GM12874 (cell line): ENCODE measurements at regions not wholly inside any gene's neighbourhood (a gene's known extent, or its start where the extent isn't known, plus 50 kb on each side); places are given as distances from the start of the nearest gene placed in this dataset.
A peak's percentile ranks its signal among the peaks of the same experiment; 100 is the strongest.

Experiments
- TF ChIP-seq, protein P1 (sequence below): IDR thresholded peaks from 2 replicates; pipeline ENCODE4 v1.5.1; 2011; ENCODE audit warnings: low read depth, mild to moderate bottlenecking, control low read depth, low read length, moderate library complexity; ENCODE audit not compliant: insufficient read depth

DNA sequence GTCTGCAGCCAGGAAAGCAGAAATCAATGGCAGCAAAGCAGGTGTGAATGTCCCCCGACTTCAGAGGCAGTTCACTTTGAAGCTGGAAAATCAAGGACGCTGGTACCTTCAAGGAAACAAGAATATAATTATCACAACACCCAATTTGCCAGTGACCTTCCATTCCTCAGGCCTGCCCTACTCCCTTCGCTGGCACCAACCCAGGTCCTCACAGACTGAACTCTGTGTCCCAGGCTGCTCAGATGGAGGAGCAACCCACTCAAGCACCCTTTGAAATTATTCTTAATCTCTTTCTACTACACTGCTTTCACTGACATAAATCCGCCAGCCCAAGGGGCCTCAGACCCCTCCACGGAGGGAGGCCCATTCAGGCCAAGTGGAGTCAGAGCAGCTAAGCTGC lies 64.7 kb upstream of the WT1 start:
- TF ChIP-seq, protein P1, sequence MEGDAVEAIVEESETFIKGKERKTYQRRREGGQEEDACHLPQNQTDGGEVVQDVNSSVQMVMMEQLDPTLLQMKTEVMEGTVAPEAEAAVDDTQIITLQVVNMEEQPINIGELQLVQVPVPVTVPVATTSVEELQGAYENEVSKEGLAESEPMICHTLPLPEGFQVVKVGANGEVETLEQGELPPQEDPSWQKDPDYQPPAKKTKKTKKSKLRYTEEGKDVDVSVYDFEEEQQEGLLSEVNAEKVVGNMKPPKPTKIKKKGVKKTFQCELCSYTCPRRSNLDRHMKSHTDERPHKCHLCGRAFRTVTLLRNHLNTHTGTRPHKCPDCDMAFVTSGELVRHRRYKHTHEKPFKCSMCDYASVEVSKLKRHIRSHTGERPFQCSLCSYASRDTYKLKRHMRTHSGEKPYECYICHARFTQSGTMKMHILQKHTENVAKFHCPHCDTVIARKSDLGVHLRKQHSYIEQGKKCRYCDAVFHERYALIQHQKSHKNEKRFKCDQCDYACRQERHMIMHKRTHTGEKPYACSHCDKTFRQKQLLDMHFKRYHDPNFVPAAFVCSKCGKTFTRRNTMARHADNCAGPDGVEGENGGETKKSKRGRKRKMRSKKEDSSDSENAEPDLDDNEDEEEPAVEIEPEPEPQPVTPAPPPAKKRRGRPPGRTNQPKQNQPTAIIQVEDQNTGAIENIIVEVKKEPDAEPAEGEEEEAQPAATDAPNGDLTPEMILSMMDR: no peak

DNA sequence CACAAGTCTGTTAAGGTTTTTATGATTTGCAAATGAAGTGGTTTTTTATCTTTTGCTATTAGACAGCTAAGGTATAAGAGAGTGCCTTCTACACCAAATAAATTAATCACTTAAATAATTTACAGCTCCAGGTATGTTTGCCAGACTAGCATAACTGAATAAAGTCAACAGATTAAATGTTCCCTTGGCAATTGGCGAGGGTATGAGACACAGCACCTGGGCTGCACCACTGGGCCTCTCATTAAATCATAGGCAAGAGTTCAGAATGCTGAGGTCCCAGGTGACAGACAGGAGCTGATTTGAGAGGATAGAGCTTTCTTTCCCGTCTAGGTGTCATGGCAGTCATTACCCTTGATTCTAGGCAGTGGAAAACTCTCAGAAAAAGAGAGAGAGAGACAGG lies 62.6 kb upstream of the WT1 start:
- TF ChIP-seq, protein P1: no peak

DNA sequence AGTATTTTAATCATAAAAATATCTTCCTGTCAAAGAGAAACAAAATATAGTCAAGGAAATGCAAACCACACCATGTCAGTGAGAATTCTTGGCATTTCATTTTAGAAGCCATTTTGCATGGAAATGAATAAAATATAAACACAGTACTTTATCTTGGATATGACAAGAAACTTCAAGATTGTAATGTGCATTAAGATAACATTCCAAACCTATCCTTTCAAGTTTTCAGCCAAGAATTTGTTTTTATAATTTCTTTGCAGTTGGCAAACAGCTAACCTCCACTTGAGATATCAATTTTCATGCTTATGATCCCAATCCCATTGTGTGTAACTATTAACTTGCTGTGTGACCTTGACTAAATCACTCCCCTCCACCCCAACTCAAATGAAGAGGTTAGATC lies 59.3 kb upstream of the WT1 start:
- TF ChIP-seq, protein P1: no peak

DNA sequence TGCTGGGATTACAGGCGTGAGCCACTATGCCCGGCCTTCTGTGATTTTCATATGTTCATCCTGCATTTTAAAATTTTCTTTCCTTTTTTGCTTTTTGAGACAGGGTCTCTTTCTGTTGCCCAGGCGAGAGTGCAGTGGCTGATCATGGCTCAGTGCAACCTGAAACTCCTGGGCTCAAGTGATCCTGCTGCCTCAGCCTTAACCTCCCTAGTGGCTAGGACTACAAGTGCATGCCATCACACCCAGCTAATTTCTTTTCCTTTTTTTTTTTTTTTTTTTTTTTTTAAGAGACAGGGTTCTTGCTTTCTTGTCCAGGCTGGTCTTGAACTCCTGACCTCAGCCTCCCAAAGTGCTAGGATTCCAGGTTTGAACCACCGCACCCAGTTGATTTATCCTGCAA lies 54.1 kb upstream of the WT1 start:
- TF ChIP-seq, protein P1: no peak

DNA sequence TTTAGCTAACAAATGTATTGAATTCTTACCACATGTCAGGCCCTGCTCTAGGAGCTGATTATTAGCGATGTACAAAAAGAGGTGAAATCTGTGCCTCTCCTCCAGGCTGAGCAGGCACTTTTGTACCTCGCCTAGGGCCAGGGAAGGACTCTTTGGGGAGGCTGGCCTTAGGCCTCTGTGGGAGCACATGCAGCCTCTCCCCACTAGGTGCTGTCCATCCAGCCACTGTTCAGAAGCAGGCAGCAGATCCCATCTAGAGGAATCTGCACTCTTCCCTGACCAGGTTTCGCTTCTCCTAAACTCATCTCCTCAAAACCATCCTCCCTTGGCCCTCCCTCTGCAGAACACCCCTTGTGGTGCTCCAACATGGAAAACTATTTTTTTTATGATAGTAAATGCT lies 51.9 kb upstream of the WT1 start:
- TF ChIP-seq, protein P1: peak; percentile 44; the same call in 1 of the 2 replicates

DNA sequence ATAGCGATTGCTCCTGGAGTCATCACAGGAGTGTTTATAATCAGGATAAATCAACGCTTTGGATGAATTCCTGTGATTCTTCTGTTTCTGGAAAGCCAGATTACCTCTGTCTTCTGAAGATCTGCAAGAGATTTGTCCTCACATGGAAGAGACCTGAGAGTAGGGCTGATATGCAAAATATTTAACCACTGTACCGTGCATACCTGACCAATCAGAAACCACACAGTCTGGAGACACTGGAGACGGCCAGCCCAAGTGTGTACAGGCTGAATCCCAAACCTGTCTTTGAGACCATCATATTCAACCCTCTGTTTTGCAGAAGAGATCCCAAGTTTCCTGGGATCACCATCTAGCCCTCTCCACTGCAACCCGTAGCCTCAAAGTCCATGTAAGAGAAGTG lies 50.4 kb upstream of the WT1 start:
- TF ChIP-seq, protein P1: no peak
